ENCODE measurements at regions not wholly inside any gene's neighbourhood (a gene's known extent, or its start where the extent isn't known, plus 50 kb on each side); places are given as distances from the start of the nearest gene placed in this dataset.

- no peak for TF ChIP-seq CTCF (IDR thresholded peaks at IDR 0.05; ENCODE audit: borderline replicate concordance)
- intact Hi-C loops (cut with micrococcal nuclease): no loop called here
- Histone ChIP-seq H3K27me3 (ENCODE audit: low read depth) (no peaks in the 10 kb centered on the region), H3K9me3 (replicated peaks) (peaks cover 22% of the 10 kb centered on the region), H3K27ac (replicated peaks) (peak overlapping the region; percentile 43), H3K36me3 (no peaks in the 10 kb centered on the region), H3K4me1 (no peaks in the 10 kb centered on the region), H3K4me3 (no peak overlapping the region)
- DNase-seq: no peak
Observed at GRCh38 chr6:164579035-164579434, 730.4 kb downstream of the C6orf118 start.

- no peak for DNase-seq
- no peaks in the 10 kb centered on the region for H3K4me1 ChIP-seq
- no peak for TF ChIP-seq CTCF (IDR thresholded peaks at IDR 0.05; ENCODE audit: borderline replicate concordance)
- no peaks in the 10 kb centered on the region for H3K27me3 ChIP-seq (ENCODE audit: low read depth)
- intact Hi-C loops (cut with micrococcal nuclease): no loop called here
- H3K36me3 ChIP-seq: no peaks in the 10 kb centered on the region
- no peak overlapping the region for H3K4me3 ChIP-seq
- peak overlapping the region; percentile 43 for H3K27ac ChIP-seq (replicated peaks)
- peaks cover 22% of the 10 kb centered on the region for H3K9me3 ChIP-seq (replicated peaks)
Observed at GRCh38 chr6:164578616-164579015, 730.8 kb downstream of the C6orf118 start.

DNA sequence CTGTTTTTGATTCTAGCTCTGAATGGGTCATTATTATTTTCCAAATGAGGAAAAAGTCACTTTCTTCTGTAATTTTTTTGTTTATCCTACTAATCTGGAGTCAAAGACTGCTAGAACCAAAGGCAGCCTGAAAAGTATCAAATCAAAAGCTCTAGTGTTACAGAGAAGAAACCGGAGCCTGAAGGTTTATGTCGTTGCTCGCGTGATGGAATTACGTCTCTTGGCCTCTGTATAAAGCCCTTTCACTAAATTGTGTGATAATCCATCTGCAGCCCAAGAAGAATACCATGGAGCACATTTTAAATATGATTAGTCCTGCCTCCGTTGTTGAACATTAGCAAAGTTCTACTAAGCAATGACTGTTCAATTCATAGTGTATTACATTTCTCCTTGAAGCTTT is 738.6 kb downstream of the C6orf118 start:
- Histone ChIP-seq H3K4me3 (no peak overlapping the region), H3K27me3 (ENCODE audit: low read depth) (no peaks in the 10 kb centered on the region), H3K27ac (replicated peaks) (no peak overlapping the region), H3K9me3 (replicated peaks) (no peaks in the 10 kb centered on the region), H3K4me1 (no peaks in the 10 kb centered on the region), H3K36me3 (no peaks in the 10 kb centered on the region)
- intact Hi-C loops (cut with micrococcal nuclease): no loop called here
- no peak for DNase-seq
- no peak for TF ChIP-seq CTCF (IDR thresholded peaks at IDR 0.05; ENCODE audit: borderline replicate concordance)

DNA sequence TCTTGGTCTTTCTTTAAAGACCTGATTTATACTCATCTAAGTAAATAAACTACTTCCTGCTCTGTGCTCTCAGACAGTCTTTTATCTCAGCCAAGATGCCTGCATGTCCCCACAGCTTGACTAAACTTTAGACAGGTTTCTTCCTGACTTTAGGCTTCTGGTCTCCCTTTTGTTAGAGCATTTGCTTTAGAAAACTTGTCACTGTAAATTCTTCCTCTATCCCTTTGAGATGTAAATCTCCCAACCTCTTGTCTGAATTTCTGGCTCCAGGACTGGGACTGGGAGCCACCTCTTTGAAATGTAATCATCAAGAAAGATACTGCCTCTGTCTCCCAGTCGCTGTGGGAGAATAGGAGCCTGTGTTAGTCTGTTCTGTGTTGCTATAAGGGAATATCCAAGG is 739.9 kb downstream of the C6orf118 start:
- TF ChIP-seq CTCF (IDR thresholded peaks at IDR 0.05; ENCODE audit: borderline replicate concordance): no peak
- intact Hi-C loops (cut with micrococcal nuclease): no loop called here
- no peak for DNase-seq
- Histone ChIP-seq H3K27me3 (ENCODE audit: low read depth) (no peaks in the 10 kb centered on the region), H3K27ac (replicated peaks) (no peak overlapping the region), H3K36me3 (no peaks in the 10 kb centered on the region), H3K4me3 (no peak overlapping the region), H3K4me1 (peaks cover 5% of the 10 kb centered on the region), H3K9me3 (replicated peaks) (no peaks in the 10 kb centered on the region)

- peaks cover 21% of the 10 kb centered on the region for H3K9me3 ChIP-seq (replicated peaks)
- H3K4me1 ChIP-seq: peaks cover 14% of the 10 kb centered on the region
- intact Hi-C loops (cut with micrococcal nuclease): no loop called here
- H3K27ac ChIP-seq (replicated peaks): no peak overlapping the region
- no peak for DNase-seq
- no peaks in the 10 kb centered on the region for H3K27me3 ChIP-seq (ENCODE audit: low read depth)
- H3K36me3 ChIP-seq: no peaks in the 10 kb centered on the region
- no peak for TF ChIP-seq CTCF (IDR thresholded peaks at IDR 0.05; ENCODE audit: borderline replicate concordance)
- no peak overlapping the region for H3K4me3 ChIP-seq
Observed at GRCh38 chr6:164563924-164564323, 745.5 kb downstream of the C6orf118 start.

- DNase-seq: no peak
- TF ChIP-seq CTCF (IDR thresholded peaks at IDR 0.05; ENCODE audit: borderline replicate concordance): no peak
- H3K27ac ChIP-seq (replicated peaks): no peak overlapping the region
- no peak overlapping the region for H3K4me3 ChIP-seq
- intact Hi-C loops (cut with micrococcal nuclease): no loop called here
- H3K27me3 ChIP-seq (ENCODE audit: low read depth): no peaks in the 10 kb centered on the region
- peaks cover 21% of the 10 kb centered on the region for H3K9me3 ChIP-seq (replicated peaks)
- peaks cover 14% of the 10 kb centered on the region for H3K4me1 ChIP-seq
- no peaks in the 10 kb centered on the region for H3K36me3 ChIP-seq
Observed at GRCh38 chr6:164561656-164562055, 747.7 kb downstream of the C6orf118 start.

All from left ventricle myocardium inferior (tissue), 1 donor.